Heart left ventricle (tissue), 16 donors: ENCODE measurements at regions not wholly inside any gene's neighbourhood (a gene's known extent, or its start where the extent isn't known, plus 50 kb on each side); places are given as distances from the start of the nearest gene placed in this dataset.

Experiments
- ATAC-seq, 4 donors: fragments of 200-7000 bp; cut with Tn5 transposase; one replicate each; pipeline ENCODE4 v1.9.1; 2020 to 2022; ENCODE audit warnings: moderate library complexity in 4 of 4, mild to moderate bottlenecking in 3 of 4, moderate number of reproducible peaks in 1 of 4
- DNase-seq, 5 donors: peaks; one replicate each; pipeline ENCODE4 v3.0.0-alpha.2; 2020
- H3K27ac ChIP-seq, 12 donors: fragments of 200-600 bp; sonication (generic) in 4 of 12; one replicate each; pipeline versions ENCODE4 v1.5.0 to v1.8.0; 2016 to 2022; ENCODE audit warnings: mild to moderate bottlenecking in 2 of 12
- H3K27me3 ChIP-seq, 9 donors: fragments of 200-600 bp; sonication (generic) in 2 of 9; one replicate each; pipeline versions ENCODE4 v1.5.1 to v1.8.0; 2016 to 2022; ENCODE audit warnings: mild to moderate bottlenecking in 3 of 9
- H3K36me3 ChIP-seq, 9 donors: fragments of 200-600 bp; sonication (generic) in 2 of 9; one replicate each; pipeline versions ENCODE4 v1.5.0 to v1.8.0; 2018 to 2022; ENCODE audit warnings: mild to moderate bottlenecking in 2 of 9
- H3K4me1 ChIP-seq, 12 donors: fragments of 200-600 bp; sonication (generic) in 4 of 12; one replicate each; pipeline versions ENCODE4 v1.5.0 to v1.8.0; 2016 to 2022; ENCODE audit warnings: mild to moderate bottlenecking in 3 of 12
- H3K4me3 ChIP-seq, 12 donors: fragments of 200-600 bp; sonication (generic) in 4 of 12; one replicate each; pipeline versions ENCODE4 v1.5.0 to v1.8.0; 2017 to 2022; ENCODE audit warnings: mild to moderate bottlenecking in 9 of 12, moderate library complexity in 4 of 12
- H3K9me3 ChIP-seq, 12 donors: fragments of 200-600 bp; sonication (generic) in 4 of 12; one replicate each; pipeline versions ENCODE4 v1.5.0 to v1.8.0; 2016 to 2022; ENCODE audit warnings: mild to moderate bottlenecking in 1 of 12
- POLR2A ChIP-seq, 2 donors: fragments of 450-650 bp; IDR thresholded peaks; one replicate each; pipeline ENCODE4 v1.6.1; 2017; ENCODE audit warnings: antibody characterized with exemption in 2 of 2, mild to moderate bottlenecking in 2 of 2, moderate library complexity in 2 of 2
- WGBS, 4 donors: extraction: QIAGEN DNeasy Blood & Tissue Kit in 2 of 4; methylation state at CpG; one replicate each; pipeline versions ENCODE4 v1.1.5 to v1.1.7; 2013 to 2018; 5-methylcytosine and 5-hydroxymethylcytosine counted together
- intact Hi-C, 10 donors: fragments of 100-400 bp; cut with DNase I; formaldehyde crosslinking; loops; one replicate each; pipeline versions ENCODE4 v1.11.1 to v1.14.2; 2022
- TF ChIP-seq, protein P1 (sequence below), 12 donors: fragments of 200-600 bp; sonication (generic) in 4 of 12; IDR thresholded peaks; one replicate each; pipeline versions ENCODE4 v1.5.0 to v1.8.0; 2018 to 2022; ENCODE audit warnings: antibody characterized with exemption in 12 of 12, mild to moderate bottlenecking in 5 of 12
- donor health status: ischemic (EF 13 %, LVEDD 7.1; RV severe dilation, severe dysfunction).
- donor health status: healthy with polysubstance abuse.
- donor health status: DM: no; HTN: yes; CAD: no.
- donor health status: DM: no; HTN: no; CAD: no.
- donor health status: ischemic (EF 25% LVEDD 6.9; RV normal size, moderate dysfunction).
- donor health status: ischemic (EF 25% LVEDD 5.7; RV mildly dilated, moderate dysfunction).
- donor health status: healthy.
- donor health status: DM: yes; HTN: yes; CAD: no.
- donor health status: ischemic (EF 35%, LVEDD 5.7; RV mildly dilated, moderate dysfunction).
- donor health status: nonischemic (EF 11% LVEDD 7.7; RV severe dilation, severe dysfunction).
- donor health status: DM: yes; HTN: yes; CAD: no.
- donor health status: PGD.
- donor health status: ischemic (EF 29% LVEDD 5.4; RV normal size, mild dysfunction).
- donor health status: nonischemic (EF 23%, LVEDD 6.1; RV moderate dilation, normal function).

DNA sequence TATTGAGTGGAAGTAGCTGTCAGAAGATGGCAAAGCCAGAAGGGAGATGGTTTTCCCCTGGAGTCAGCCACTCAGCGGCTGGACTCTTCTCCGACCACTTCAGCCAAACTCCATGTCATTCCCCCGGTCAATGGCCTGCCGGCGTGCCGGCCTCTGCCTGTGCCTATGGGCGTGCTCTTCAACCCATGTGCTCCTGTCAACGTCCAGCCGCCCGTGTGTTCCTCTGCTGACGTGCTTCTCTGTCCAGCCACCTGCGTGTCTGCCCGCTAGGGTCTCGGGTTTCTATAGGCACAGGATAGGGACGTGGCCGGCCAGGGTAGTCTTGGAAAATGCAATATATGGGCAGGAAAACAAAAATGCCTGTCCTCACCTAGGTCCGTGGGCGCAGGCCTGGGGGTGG lies 77.7 kb upstream of the RUFY1 start:
- H3K27me3 ChIP-seq, result peaks cover 0 to 18% (median 0%) of the 10 kb centered on the region in 9 donors
- H3K4me1 ChIP-seq, result no peaks in the 10 kb centered on the region
- TF ChIP-seq POLR2A (IDR thresholded peaks at IDR 0.05), result no peak
- TF ChIP-seq, protein P1, sequence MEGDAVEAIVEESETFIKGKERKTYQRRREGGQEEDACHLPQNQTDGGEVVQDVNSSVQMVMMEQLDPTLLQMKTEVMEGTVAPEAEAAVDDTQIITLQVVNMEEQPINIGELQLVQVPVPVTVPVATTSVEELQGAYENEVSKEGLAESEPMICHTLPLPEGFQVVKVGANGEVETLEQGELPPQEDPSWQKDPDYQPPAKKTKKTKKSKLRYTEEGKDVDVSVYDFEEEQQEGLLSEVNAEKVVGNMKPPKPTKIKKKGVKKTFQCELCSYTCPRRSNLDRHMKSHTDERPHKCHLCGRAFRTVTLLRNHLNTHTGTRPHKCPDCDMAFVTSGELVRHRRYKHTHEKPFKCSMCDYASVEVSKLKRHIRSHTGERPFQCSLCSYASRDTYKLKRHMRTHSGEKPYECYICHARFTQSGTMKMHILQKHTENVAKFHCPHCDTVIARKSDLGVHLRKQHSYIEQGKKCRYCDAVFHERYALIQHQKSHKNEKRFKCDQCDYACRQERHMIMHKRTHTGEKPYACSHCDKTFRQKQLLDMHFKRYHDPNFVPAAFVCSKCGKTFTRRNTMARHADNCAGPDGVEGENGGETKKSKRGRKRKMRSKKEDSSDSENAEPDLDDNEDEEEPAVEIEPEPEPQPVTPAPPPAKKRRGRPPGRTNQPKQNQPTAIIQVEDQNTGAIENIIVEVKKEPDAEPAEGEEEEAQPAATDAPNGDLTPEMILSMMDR (IDR thresholded peaks at IDR 0.05), result no peak
- intact Hi-C loops, result no loop called here
- 71 to 87% (median 80%) methylated on average over 17 to 18 of the region's 18 CpGs for WGBS, 4 donors
- H3K4me3 ChIP-seq, result no peak overlapping the region
- H3K36me3 ChIP-seq, result no peaks in the 10 kb centered on the region
- no peaks in the 10 kb centered on the region for H3K9me3 ChIP-seq
- ATAC-seq, result no peak
- no peak for DNase-seq
- H3K27ac ChIP-seq, result no peak overlapping the region

DNA sequence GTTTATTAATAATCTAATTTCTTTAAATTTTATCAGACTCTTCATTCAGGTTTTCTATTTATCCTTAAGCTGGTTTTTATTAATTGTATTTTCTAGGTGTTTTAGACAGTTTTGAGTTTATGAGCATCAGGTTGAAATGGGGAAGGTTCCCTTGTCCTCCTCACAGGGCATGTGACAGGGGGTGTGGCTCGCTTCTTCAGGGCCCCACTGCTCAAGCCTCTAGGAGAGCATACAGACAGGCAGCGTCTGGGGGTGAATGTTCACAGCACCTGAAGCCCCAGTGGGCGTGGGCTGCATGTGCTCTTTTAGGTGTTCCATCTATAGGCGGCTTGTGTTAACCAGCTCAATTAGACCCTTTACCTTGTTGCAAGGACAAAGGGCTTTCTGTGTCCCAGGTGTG lies 78.2 kb upstream of the RUFY1 start:
- peaks cover 0 to 18% (median 0%) of the 10 kb centered on the region in 9 donors for H3K27me3 ChIP-seq
- no peak for ATAC-seq
- 65 to 83% (median 79%) methylated on average over 4 of the region's 4 CpGs for WGBS, 4 donors
- no peaks in the 10 kb centered on the region for H3K36me3 ChIP-seq
- H3K4me3 ChIP-seq, result no peak overlapping the region
- no peaks in the 10 kb centered on the region for H3K4me1 ChIP-seq
- TF ChIP-seq, protein P1 (IDR thresholded peaks at IDR 0.05), result no peak
- no peak for TF ChIP-seq POLR2A (IDR thresholded peaks at IDR 0.05)
- H3K27ac ChIP-seq, result no peak overlapping the region
- H3K9me3 ChIP-seq, result no peaks in the 10 kb centered on the region
- no peak for DNase-seq
- intact Hi-C loops, result no loop called here

DNA sequence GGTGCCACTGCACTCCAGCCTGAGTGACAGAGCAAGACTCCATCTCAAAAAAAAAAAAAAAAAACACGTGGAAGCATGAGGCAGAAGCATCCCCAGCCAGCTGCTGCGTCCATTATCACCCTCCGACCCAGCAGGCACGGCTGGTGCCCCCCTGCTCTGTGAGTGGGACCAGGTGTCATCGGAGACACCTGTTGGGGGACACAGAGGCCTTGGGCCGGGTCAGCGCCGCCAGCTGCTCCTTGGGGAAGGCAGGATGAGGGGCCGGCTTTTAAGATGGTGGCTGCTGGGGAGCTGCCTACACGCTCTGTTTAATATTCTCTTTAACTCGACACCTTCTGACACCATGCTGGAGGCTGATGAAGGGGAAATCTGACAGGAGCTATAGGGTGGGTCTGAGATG lies 80.2 kb upstream of the RUFY1 start:
- ATAC-seq (no peak), DNase-seq (no peak)
- Histone ChIP-seq H3K27me3 (peaks cover 0 to 12% (median 0%) of the 10 kb centered on the region in 9 donors), H3K36me3 (no peaks in the 10 kb centered on the region), H3K4me3 (no peak overlapping the region), H3K4me1 (no peaks in the 10 kb centered on the region), H3K9me3 (no peaks in the 10 kb centered on the region), H3K27ac (no peak overlapping the region)
- intact Hi-C loops, result no loop called here
- TF ChIP-seq POLR2A (IDR thresholded peaks at IDR 0.05), result no peak
- TF ChIP-seq, protein P1 (IDR thresholded peaks at IDR 0.05), result no peak
- 51 to 62% (median 58%) methylated on average over 11 of the region's 11 CpGs for WGBS, 4 donors

DNA sequence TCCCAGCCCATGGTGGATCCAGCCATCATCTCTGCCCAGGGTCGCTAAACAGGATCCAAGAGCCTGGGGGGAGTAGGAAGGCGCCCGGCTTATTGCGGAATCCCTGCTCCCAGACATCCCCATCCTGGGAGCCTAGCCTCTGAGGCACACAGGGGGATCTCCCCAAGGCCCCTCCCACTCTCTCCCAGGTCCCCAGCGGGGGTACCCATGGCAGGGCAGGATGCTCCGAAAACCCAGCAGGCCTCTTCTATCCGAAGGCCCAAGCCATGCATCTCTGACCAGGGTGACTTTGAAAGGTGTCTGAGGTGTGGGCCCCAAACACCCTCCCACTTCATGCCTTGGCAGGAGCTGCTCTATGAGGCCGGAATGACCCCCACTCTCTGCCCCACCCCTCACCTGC lies 81.7 kb upstream of the RUFY1 start:
- no peak for TF ChIP-seq POLR2A (IDR thresholded peaks at IDR 0.05)
- TF ChIP-seq, protein P1 (IDR thresholded peaks at IDR 0.05), result no peak
- ATAC-seq (no peak), DNase-seq (no peak)
- Histone ChIP-seq H3K27me3 (peaks cover 0 to 9% (median 0%) of the 10 kb centered on the region in 9 donors), H3K36me3 (no peaks in the 10 kb centered on the region), H3K4me3 (no peak overlapping the region), H3K4me1 (no peaks in the 10 kb centered on the region), H3K27ac (no peak overlapping the region), H3K9me3 (peaks cover 0 to 7% (median 0%) of the 10 kb centered on the region in 12 donors)
- WGBS, 4 donors, result 67 to 91% (median 73%) methylated on average over 4 to 8 of the region's 8 CpGs
- intact Hi-C loops, result no loop called here
